Smooth muscle cell (in vitro differentiated cells): ENCODE measurements at regions not wholly inside any gene's neighbourhood (a gene's known extent, or its start where the extent isn't known, plus 50 kb on each side); places are given as distances from the start of the nearest gene placed in this dataset.
"Not testable (repeated sequence)": the region's sequence is repeated elsewhere in the genome, so short reads cannot be mapped to it uniquely, and the experiment has no call there.

Experiments used
- DNase-seq: peaks from one replicate; lab custom pipeline; 2025; ENCODE audit not compliant: unreplicated experiment; lab: John Stamatoyannopoulos, UW
- H2AFZ ChIP-seq: fragments of 200-600 bp; sonication (generic); 2 replicates; pipeline ENCODE4 v1.6.0; 2016; ENCODE audit warnings: antibody characterized with exemption, low read depth, mild to moderate bottlenecking
- H3F3A ChIP-seq: fragments of 200-600 bp; sonication (generic); 2 replicates; pipeline ENCODE4 v1.6.0; 2017; ENCODE audit warnings: antibody characterized with exemption, low read depth
- H3K27ac ChIP-seq: fragments of 200-600 bp; sonication (generic); 2 replicates; pipeline ENCODE4 v1.5.1; 2016; ENCODE audit warnings: low read depth, mild to moderate bottlenecking
- H3K27me3 ChIP-seq: fragments of 200-600 bp; sonication (generic); 2 replicates; pipeline ENCODE4 v1.6.1; 2016; ENCODE audit warnings: low read depth, mild to moderate bottlenecking
- H3K36me3 ChIP-seq: fragments of 200-600 bp; sonication (generic); 2 replicates; pipeline ENCODE4 v1.5.1; 2016; ENCODE audit warnings: low read depth
- H3K4me1 ChIP-seq: fragments of 200-600 bp; sonication (generic); 2 replicates; pipeline ENCODE4 v1.5.1; 2016; ENCODE audit warnings: low read depth
- H3K4me2 ChIP-seq: fragments of 200-600 bp; sonication (generic); 2 replicates; pipeline ENCODE4 v1.6.0; 2016; ENCODE audit warnings: mild to moderate bottlenecking
- H3K4me3 ChIP-seq: fragments of 200-600 bp; sonication (generic); 2 replicates; pipeline ENCODE4 v1.5.1; 2016; ENCODE audit warnings: mild to moderate bottlenecking
- H3K79me2 ChIP-seq: fragments of 200-600 bp; sonication (generic); 2 replicates; pipeline ENCODE4 v1.6.0; 2016; ENCODE audit warnings: low read depth, mild to moderate bottlenecking
- H3K9ac ChIP-seq: fragments of 200-600 bp; sonication (generic); 2 replicates; pipeline ENCODE4 v1.6.0; 2016; ENCODE audit warnings: low read depth
- H3K9me3 ChIP-seq: fragments of 200-600 bp; sonication (generic); replicated peaks from 2 replicates; pipeline ENCODE4 v1.5.1; 2016; ENCODE audit warnings: low read depth
- H4K20me1 ChIP-seq: fragments of 200-600 bp; sonication (generic); 2 replicates; pipeline ENCODE4 v1.6.0; 2016; ENCODE audit warnings: low read depth
- CTCF ChIP-seq: fragments of 200-600 bp; sonication (generic); IDR thresholded peaks from 2 replicates; pipeline ENCODE4 v1.5.1; 2017; ENCODE audit warnings: borderline replicate concordance, mild to moderate bottlenecking, antibody characterized with exemption; ENCODE audit not compliant: insufficient read depth, poor library complexity, severe bottlenecking
- WGBS: methylation state at CpG from one replicate; pipeline ENCODE4 v1.1.7; 2016; ENCODE audit warnings: low lambda C conversion rate; 5-methylcytosine and 5-hydroxymethylcytosine counted together

- WGBS = 95% methylated on average over 2 of the region's 2 CpGs
- no peaks in the 10 kb centered on the region for H3K27me3 ChIP-seq
- H3F3A ChIP-seq = no peaks in the 10 kb centered on the region
- no peaks in the 10 kb centered on the region for H3K36me3 ChIP-seq
- no peak for DNase-seq
- no peak overlapping the region for H2AFZ ChIP-seq
- H3K4me1 ChIP-seq = no peaks in the 10 kb centered on the region
- H3K4me2 ChIP-seq = no peak overlapping the region
- H3K4me3 ChIP-seq = no peak overlapping the region
- H3K9ac ChIP-seq = no peak overlapping the region
- H3K27ac ChIP-seq = no peak overlapping the region
- H4K20me1 ChIP-seq = no peaks in the 10 kb centered on the region
- H3K9me3 ChIP-seq = no peaks in the 10 kb centered on the region
- TF ChIP-seq CTCF = no peak
- H3K79me2 ChIP-seq = no peaks in the 10 kb centered on the region
Observed at GRCh38 chr3:8352475-8352874, 149.1 kb upstream of the LMCD1 start.

DNA sequence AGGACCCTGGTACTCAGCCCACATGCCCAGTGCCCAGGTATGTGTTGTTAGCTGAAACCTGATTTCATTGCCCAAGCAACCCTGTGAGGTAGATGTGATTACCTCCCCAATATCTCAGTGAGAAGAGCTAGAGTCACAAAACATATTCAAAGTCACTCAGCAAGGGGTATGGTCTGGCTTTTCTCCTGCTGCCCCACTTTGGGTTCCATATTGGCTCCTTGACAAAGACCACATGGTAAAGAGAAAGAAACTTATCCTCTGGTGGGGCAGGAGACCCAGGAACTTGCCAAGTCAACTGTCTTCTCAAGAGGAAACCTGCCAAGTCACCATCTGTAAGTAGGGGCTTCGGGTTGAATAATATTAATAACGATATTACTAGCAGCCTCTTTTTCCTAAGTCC lies 148.3 kb upstream of the LMCD1 start:
- Histone ChIP-seq H3K27me3 (no peaks in the 10 kb centered on the region), H3F3A (no peaks in the 10 kb centered on the region), H4K20me1 (no peaks in the 10 kb centered on the region), H2AFZ (no peak overlapping the region), H3K4me1 (no peaks in the 10 kb centered on the region), H3K4me3 (no peak overlapping the region), H3K79me2 (no peaks in the 10 kb centered on the region), H3K36me3 (no peaks in the 10 kb centered on the region), H3K9ac (no peak overlapping the region), H3K4me2 (no peak overlapping the region), H3K9me3 (no peaks in the 10 kb centered on the region), H3K27ac (no peak overlapping the region)
- DNase-seq = no peak
- 98% methylated on average over 2 of the region's 2 CpGs for WGBS
- TF ChIP-seq CTCF = no peak

DNA sequence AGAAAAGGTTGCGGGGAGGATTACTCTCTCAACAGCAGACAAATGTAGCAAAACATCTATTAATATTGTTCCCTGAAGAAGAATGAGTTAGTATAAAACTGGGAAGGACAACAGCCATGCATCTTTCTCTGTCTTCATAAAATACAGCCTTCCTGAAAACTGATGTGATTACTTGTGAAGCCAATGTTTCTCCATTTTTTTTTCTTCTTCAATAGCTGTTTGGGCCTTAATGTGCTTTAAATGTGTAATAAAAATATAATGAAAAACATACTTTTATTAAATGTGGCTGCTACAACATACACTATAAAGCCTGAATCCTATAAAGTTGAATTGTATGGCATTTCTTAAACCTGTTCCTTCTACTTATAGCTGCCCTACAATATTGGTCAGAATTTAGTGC lies 146.3 kb upstream of the LMCD1 start:
- H3K9me3 ChIP-seq = no peaks in the 10 kb centered on the region
- H3K4me2 ChIP-seq = no peak overlapping the region
- H2AFZ ChIP-seq = no peak overlapping the region
- no peak overlapping the region for H3K4me3 ChIP-seq
- H3K27me3 ChIP-seq = no peaks in the 10 kb centered on the region
- no peak overlapping the region for H3K9ac ChIP-seq
- no peak for DNase-seq
- no peak for TF ChIP-seq CTCF
- no peaks in the 10 kb centered on the region for H4K20me1 ChIP-seq
- no peaks in the 10 kb centered on the region for H3K79me2 ChIP-seq
- H3F3A ChIP-seq = no peaks in the 10 kb centered on the region
- H3K4me1 ChIP-seq = no peaks in the 10 kb centered on the region
- H3K36me3 ChIP-seq = no peaks in the 10 kb centered on the region
- WGBS = 100% methylated on average over 1 of the region's 1 CpG
- no peak overlapping the region for H3K27ac ChIP-seq

GRCh38 chr3:8356066-8356465 lies 145.6 kb upstream of the LMCD1 start:
- H3K4me3 ChIP-seq, H3F3A ChIP-seq, H4K20me1 ChIP-seq, H3K79me2 ChIP-seq, H2AFZ ChIP-seq, H3K4me1 ChIP-seq, H3K4me2 ChIP-seq, H3K9ac ChIP-seq, DNase-seq, H3K9me3 ChIP-seq, H3K27me3 ChIP-seq, H3K36me3 ChIP-seq, H3K27ac ChIP-seq: not testable (repeated sequence)
